SK-N-SH (cell line): ENCODE measurements at regions not wholly inside any gene's neighbourhood (a gene's known extent, or its start where the extent isn't known, plus 50 kb on each side); places are given as distances from the start of the nearest gene placed in this dataset.

Experiments
- CHD2 ChIP-seq: fragments of 150-350 bp; IDR thresholded peaks from 2 replicates; pipeline ENCODE4 v1.6.1; 2018; ENCODE audit warnings: low read length; ENCODE audit not compliant: partially characterized antibody
- GABPA ChIP-seq: IDR thresholded peaks from 2 replicates; pipeline ENCODE4 v1.4.0; 2012; ENCODE audit warnings: low read depth, mild to moderate bottlenecking
- MXI1 ChIP-seq: IDR thresholded peaks from 2 replicates; pipeline ENCODE4 v1.6.1; 2012; ENCODE audit warnings: mild to moderate bottlenecking, low read depth, low read length, improper control_type of control experiment
- NRF1 ChIP-seq: IDR thresholded peaks from 2 replicates; pipeline ENCODE4 v1.6.1; 2012; ENCODE audit warnings: low read depth, mild to moderate bottlenecking, low read length
- POLR2AphosphoS5 ChIP-seq: IDR thresholded peaks from 2 replicates; pipeline ENCODE4 v1.6.1; 2012; ENCODE audit warnings: low read depth, low read length
- RAD21 ChIP-seq: IDR thresholded peaks from 2 replicates; pipeline ENCODE4 v1.6.1; 2012; ENCODE audit warnings: mild to moderate bottlenecking, low read length
- REST ChIP-seq: IDR thresholded peaks from 2 replicates; pipeline ENCODE4 v1.6.1; 2012; ENCODE audit warnings: mild to moderate bottlenecking, low read depth, low read length, moderate library complexity
- RFX5 ChIP-seq: IDR thresholded peaks from 2 replicates; pipeline ENCODE4 v1.6.1; 2012; ENCODE audit warnings: mild to moderate bottlenecking, improper control_type of control experiment, low read length
- TCF12 ChIP-seq: IDR thresholded peaks from 2 replicates; pipeline ENCODE4 v1.4.0; 2012
- USF1 ChIP-seq: IDR thresholded peaks from 2 replicates; pipeline ENCODE4 v1.4.0; 2012; ENCODE audit warnings: low read depth, borderline replicate concordance
- TF ChIP-seq, protein P1 (sequence below): fragments of 200-600 bp; sonication (generic); IDR thresholded peaks from 2 replicates; pipeline ENCODE4 v1.6.1; 2017; ENCODE audit warnings: antibody characterized with exemption, mild to moderate bottlenecking, moderate library complexity
- TF ChIP-seq, protein P2 (sequence below): fragments of 150-350 bp; IDR thresholded peaks from 2 replicates; pipeline ENCODE4 v1.6.1; 2016; ENCODE audit warnings: mild to moderate bottlenecking, low read depth, low read length
- TF ChIP-seq, protein P3 (sequence below): IDR thresholded peaks from 2 replicates; pipeline ENCODE4 v1.4.0; 2012; ENCODE audit warnings: low read depth

DNA sequence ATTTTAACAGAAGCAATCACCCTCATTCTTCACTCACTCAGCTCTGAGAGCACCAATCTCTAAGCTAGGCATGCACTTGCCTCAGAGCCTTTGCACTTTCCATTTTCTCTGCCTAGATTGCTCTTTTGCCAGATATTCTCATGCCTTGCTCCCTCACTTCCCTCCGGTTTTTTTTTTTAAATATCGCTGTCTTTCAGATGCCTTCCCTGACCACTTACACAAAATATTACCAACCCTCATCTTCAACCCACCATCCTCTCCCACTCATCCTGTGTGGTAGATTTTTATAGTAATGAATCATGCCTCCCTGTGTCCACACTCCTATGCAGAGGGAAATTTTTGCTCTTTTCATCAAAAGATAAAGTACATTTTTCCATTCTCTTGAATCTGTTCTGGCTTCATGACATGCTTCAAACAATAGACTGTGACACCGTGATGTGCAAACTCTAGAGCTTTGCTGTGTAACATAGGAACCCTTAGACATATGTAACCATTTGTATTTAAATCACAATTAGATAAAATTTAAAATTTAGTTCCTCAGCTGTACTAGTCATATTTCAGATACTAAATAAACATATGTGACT is 437.1 kb downstream of the UTRN start:
- TF ChIP-seq, protein P1, sequence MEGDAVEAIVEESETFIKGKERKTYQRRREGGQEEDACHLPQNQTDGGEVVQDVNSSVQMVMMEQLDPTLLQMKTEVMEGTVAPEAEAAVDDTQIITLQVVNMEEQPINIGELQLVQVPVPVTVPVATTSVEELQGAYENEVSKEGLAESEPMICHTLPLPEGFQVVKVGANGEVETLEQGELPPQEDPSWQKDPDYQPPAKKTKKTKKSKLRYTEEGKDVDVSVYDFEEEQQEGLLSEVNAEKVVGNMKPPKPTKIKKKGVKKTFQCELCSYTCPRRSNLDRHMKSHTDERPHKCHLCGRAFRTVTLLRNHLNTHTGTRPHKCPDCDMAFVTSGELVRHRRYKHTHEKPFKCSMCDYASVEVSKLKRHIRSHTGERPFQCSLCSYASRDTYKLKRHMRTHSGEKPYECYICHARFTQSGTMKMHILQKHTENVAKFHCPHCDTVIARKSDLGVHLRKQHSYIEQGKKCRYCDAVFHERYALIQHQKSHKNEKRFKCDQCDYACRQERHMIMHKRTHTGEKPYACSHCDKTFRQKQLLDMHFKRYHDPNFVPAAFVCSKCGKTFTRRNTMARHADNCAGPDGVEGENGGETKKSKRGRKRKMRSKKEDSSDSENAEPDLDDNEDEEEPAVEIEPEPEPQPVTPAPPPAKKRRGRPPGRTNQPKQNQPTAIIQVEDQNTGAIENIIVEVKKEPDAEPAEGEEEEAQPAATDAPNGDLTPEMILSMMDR: no peak
- no peak for TF ChIP-seq GABPA
- TF ChIP-seq USF1: no peak
- TF ChIP-seq CHD2: no peak
- TF ChIP-seq RAD21: no peak
- TF ChIP-seq RFX5: no peak
- no peak for TF ChIP-seq MXI1
- TF ChIP-seq, protein P2, sequence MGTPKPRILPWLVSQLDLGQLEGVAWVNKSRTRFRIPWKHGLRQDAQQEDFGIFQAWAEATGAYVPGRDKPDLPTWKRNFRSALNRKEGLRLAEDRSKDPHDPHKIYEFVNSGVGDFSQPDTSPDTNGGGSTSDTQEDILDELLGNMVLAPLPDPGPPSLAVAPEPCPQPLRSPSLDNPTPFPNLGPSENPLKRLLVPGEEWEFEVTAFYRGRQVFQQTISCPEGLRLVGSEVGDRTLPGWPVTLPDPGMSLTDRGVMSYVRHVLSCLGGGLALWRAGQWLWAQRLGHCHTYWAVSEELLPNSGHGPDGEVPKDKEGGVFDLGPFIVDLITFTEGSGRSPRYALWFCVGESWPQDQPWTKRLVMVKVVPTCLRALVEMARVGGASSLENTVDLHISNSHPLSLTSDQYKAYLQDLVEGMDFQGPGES: no peak
- TF ChIP-seq, protein P3, sequence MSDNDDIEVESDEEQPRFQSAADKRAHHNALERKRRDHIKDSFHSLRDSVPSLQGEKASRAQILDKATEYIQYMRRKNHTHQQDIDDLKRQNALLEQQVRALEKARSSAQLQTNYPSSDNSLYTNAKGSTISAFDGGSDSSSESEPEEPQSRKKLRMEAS: no peak
- no peak for TF ChIP-seq TCF12
- TF ChIP-seq NRF1: no peak
- TF ChIP-seq POLR2AphosphoS5: no peak
- no peak for TF ChIP-seq REST
